KMS-11 (cell line): ENCODE measurements at regions not wholly inside any gene's neighbourhood (a gene's known extent, or its start where the extent isn't known, plus 50 kb on each side); places are given as distances from the start of the nearest gene placed in this dataset.

Experiments used
- H2AFZ ChIP-seq: fragments of 200-600 bp; sonication (generic); 2 replicates; pipeline ENCODE4 v1.6.1; 2016; ENCODE audit warnings: antibody characterized with exemption, mixed run types, low read depth
- H3K27ac ChIP-seq: fragments of 200-600 bp; sonication (generic); 2 replicates; pipeline ENCODE4 v1.6.1; 2016; ENCODE audit warnings: mild to moderate bottlenecking, mixed run types
- H3K27me3 ChIP-seq: fragments of 200-600 bp; sonication (generic); 2 replicates; pipeline ENCODE4 v1.6.1; 2017; ENCODE audit warnings: mild to moderate bottlenecking, low read depth, mixed run types, moderate library complexity; ENCODE audit not compliant: insufficient read depth
- H3K36me3 ChIP-seq: fragments of 200-600 bp; sonication (generic); 2 replicates; pipeline ENCODE4 v1.6.1; 2017; ENCODE audit warnings: mild to moderate bottlenecking, mixed run types; ENCODE audit not compliant: insufficient read depth
- H3K4me1 ChIP-seq: fragments of 200-600 bp; sonication (generic); 2 replicates; pipeline ENCODE4 v1.6.1; 2016; ENCODE audit warnings: mild to moderate bottlenecking, low read depth, mixed run types; ENCODE audit not compliant: poor library complexity, severe bottlenecking
- H3K4me2 ChIP-seq: fragments of 200-600 bp; sonication (generic); 2 replicates; pipeline ENCODE4 v1.7.0; 2016; ENCODE audit warnings: mild to moderate bottlenecking, mixed run types
- H3K4me3 ChIP-seq: fragments of 200-600 bp; sonication (generic); IDR thresholded peaks from 2 replicates; pipeline ENCODE4 v1.6.1; 2017; ENCODE audit warnings: low read depth, low read length, mixed read lengths; ENCODE audit not compliant: insufficient read depth
- H3K79me2 ChIP-seq: fragments of 200-600 bp; sonication (generic); 2 replicates; pipeline ENCODE4 v1.6.1; 2016; ENCODE audit warnings: low read depth, mixed run types; ENCODE audit not compliant: insufficient read depth
- H3K9ac ChIP-seq: fragments of 200-600 bp; sonication (generic); 2 replicates; pipeline ENCODE4 v1.6.1; 2016; ENCODE audit warnings: mild to moderate bottlenecking, mixed run types
- H4K20me1 ChIP-seq: fragments of 200-600 bp; sonication (generic); 2 replicates; pipeline ENCODE4 v1.6.1; 2016; ENCODE audit warnings: mild to moderate bottlenecking, mixed run types; ENCODE audit not compliant: insufficient read depth
- CTCF ChIP-seq: fragments of 200-600 bp; sonication (generic); conservative IDR thresholded peaks from 2 replicates; pipeline ENCODE4 v1.6.1; 2017; ENCODE audit warnings: low read depth, mild to moderate bottlenecking, antibody characterized with exemption, low read length, moderate library complexity, mixed read lengths

DNA sequence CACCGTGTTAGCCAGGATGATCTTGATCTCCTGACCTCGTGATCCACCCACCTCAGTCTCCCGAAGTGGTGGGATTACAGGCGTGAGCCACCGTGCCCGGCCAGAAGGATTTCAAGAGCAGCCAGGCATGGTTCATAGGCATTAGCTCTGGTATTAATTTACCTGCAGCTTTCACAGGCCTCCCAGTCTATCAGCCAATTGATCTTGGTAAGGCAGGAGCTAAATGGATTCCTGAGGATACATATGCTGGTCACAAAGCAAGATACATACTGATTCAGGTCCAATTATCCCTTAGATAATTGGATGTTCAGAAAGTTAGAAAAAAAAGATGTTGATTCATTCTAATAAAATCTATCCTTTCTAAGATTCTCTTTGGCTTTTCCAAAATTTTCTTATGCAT is 487.1 kb downstream of the TLE1 start:
- H3K27ac ChIP-seq = no peak overlapping the region

GRCh38 chr9:81195206-81195605 is 494.1 kb downstream of the TLE1 start:
- Histone ChIP-seq H3K36me3 (no peaks in the 10 kb centered on the region), H3K4me3 (no peak overlapping the region), H3K4me2 (no peak overlapping the region), H3K4me1 (no peaks in the 10 kb centered on the region), H3K9ac (no peak overlapping the region), H3K27me3 (no peaks in the 10 kb centered on the region), H3K27ac (no peak overlapping the region), H2AFZ (no peak overlapping the region), H3K79me2 (no peaks in the 10 kb centered on the region), H4K20me1 (no peaks in the 10 kb centered on the region)
- TF ChIP-seq CTCF = no peak

More for the DNA sequence above, 487.1 kb downstream of the TLE1 start:
- no peaks in the 10 kb centered on the region for H4K20me1 ChIP-seq
- H3K36me3 ChIP-seq = no peaks in the 10 kb centered on the region
- no peaks in the 10 kb centered on the region for H3K27me3 ChIP-seq
- no peaks in the 10 kb centered on the region for H3K4me1 ChIP-seq
- no peaks in the 10 kb centered on the region for H3K79me2 ChIP-seq
- TF ChIP-seq CTCF = no peak
- no peak overlapping the region for H3K4me3 ChIP-seq
- no peak overlapping the region for H2AFZ ChIP-seq
- H3K4me2 ChIP-seq = no peak overlapping the region
- H3K9ac ChIP-seq = no peak overlapping the region

GRCh38 chr9:81193362-81194339 is 495.7 kb downstream of the TLE1 start:
- Histone ChIP-seq H4K20me1 (no peaks in the 10 kb centered on the region), H3K4me2 (no peak overlapping the region), H3K4me1 (no peaks in the 10 kb centered on the region), H3K36me3 (no peaks in the 10 kb centered on the region), H3K27ac (no peak overlapping the region), H2AFZ (no peak overlapping the region), H3K9ac (no peak overlapping the region), H3K27me3 (no peaks in the 10 kb centered on the region), H3K4me3 (no peak overlapping the region), H3K79me2 (no peaks in the 10 kb centered on the region)
- TF ChIP-seq CTCF = no peak

- Histone ChIP-seq H3K27ac (no peak overlapping the region), H3K4me1 (no peaks in the 10 kb centered on the region), H3K79me2 (no peaks in the 10 kb centered on the region), H2AFZ (no peak overlapping the region), H4K20me1 (no peaks in the 10 kb centered on the region), H3K4me2 (no peak overlapping the region), H3K36me3 (no peaks in the 10 kb centered on the region), H3K9ac (no peak overlapping the region), H3K27me3 (no peaks in the 10 kb centered on the region), H3K4me3 (no peak overlapping the region)
- TF ChIP-seq CTCF = no peak
Observed at GRCh38 chr9:81191222-81191621, 498.1 kb downstream of the TLE1 start.
